Heart left ventricle (tissue), 16 donors: ENCODE measurements at regions not wholly inside any gene's neighbourhood (a gene's known extent, or its start where the extent isn't known, plus 50 kb on each side); places are given as distances from the start of the nearest gene placed in this dataset.

Experiments
- ATAC-seq, 4 donors: fragments of 200-7000 bp; cut with Tn5 transposase; one replicate each; pipeline ENCODE4 v1.9.1; 2020 to 2022; ENCODE audit warnings: moderate library complexity in 4 of 4, mild to moderate bottlenecking in 3 of 4, moderate number of reproducible peaks in 1 of 4
- DNase-seq, 5 donors: peaks; one replicate each; pipeline ENCODE4 v3.0.0-alpha.2; 2020
- H3K27ac ChIP-seq, 12 donors: fragments of 200-600 bp; sonication (generic) in 4 of 12; one replicate each; pipeline versions ENCODE4 v1.5.0 to v1.8.0; 2016 to 2022; ENCODE audit warnings: mild to moderate bottlenecking in 2 of 12
- H3K27me3 ChIP-seq, 9 donors: fragments of 200-600 bp; sonication (generic) in 2 of 9; one replicate each; pipeline versions ENCODE4 v1.5.1 to v1.8.0; 2016 to 2022; ENCODE audit warnings: mild to moderate bottlenecking in 3 of 9
- H3K36me3 ChIP-seq, 9 donors: fragments of 200-600 bp; sonication (generic) in 2 of 9; one replicate each; pipeline versions ENCODE4 v1.5.0 to v1.8.0; 2018 to 2022; ENCODE audit warnings: mild to moderate bottlenecking in 2 of 9
- H3K4me1 ChIP-seq, 12 donors: fragments of 200-600 bp; sonication (generic) in 4 of 12; one replicate each; pipeline versions ENCODE4 v1.5.0 to v1.8.0; 2016 to 2022; ENCODE audit warnings: mild to moderate bottlenecking in 3 of 12
- H3K4me3 ChIP-seq, 12 donors: fragments of 200-600 bp; sonication (generic) in 4 of 12; one replicate each; pipeline versions ENCODE4 v1.5.0 to v1.8.0; 2017 to 2022; ENCODE audit warnings: mild to moderate bottlenecking in 9 of 12, moderate library complexity in 4 of 12
- H3K9me3 ChIP-seq, 12 donors: fragments of 200-600 bp; sonication (generic) in 4 of 12; one replicate each; pipeline versions ENCODE4 v1.5.0 to v1.8.0; 2016 to 2022; ENCODE audit warnings: mild to moderate bottlenecking in 1 of 12
- CTCF ChIP-seq, 12 donors: fragments of 200-600 bp; sonication (generic) in 4 of 12; IDR thresholded peaks; one replicate each; pipeline versions ENCODE4 v1.5.0 to v1.8.0; 2018 to 2022; ENCODE audit warnings: antibody characterized with exemption in 12 of 12, mild to moderate bottlenecking in 5 of 12
- POLR2A ChIP-seq, 2 donors: fragments of 450-650 bp; IDR thresholded peaks; one replicate each; pipeline ENCODE4 v1.6.1; 2017; ENCODE audit warnings: antibody characterized with exemption in 2 of 2, mild to moderate bottlenecking in 2 of 2, moderate library complexity in 2 of 2
- WGBS, 4 donors: extraction: QIAGEN DNeasy Blood & Tissue Kit in 2 of 4; methylation state at CpG; one replicate each; pipeline versions ENCODE4 v1.1.5 to v1.1.7; 2013 to 2018; 5-methylcytosine and 5-hydroxymethylcytosine counted together
- intact Hi-C, 10 donors: fragments of 100-400 bp; cut with DNase I; formaldehyde crosslinking; loops; one replicate each; pipeline versions ENCODE4 v1.11.1 to v1.14.2; 2022
- donor health status: ischemic (EF 13 %, LVEDD 7.1; RV severe dilation, severe dysfunction).
- donor health status: healthy with polysubstance abuse.
- donor health status: DM: no; HTN: yes; CAD: no.
- donor health status: DM: no; HTN: no; CAD: no.
- donor health status: ischemic (EF 25% LVEDD 6.9; RV normal size, moderate dysfunction).
- donor health status: ischemic (EF 25% LVEDD 5.7; RV mildly dilated, moderate dysfunction).
- donor health status: healthy.
- donor health status: DM: yes; HTN: yes; CAD: no.
- donor health status: ischemic (EF 35%, LVEDD 5.7; RV mildly dilated, moderate dysfunction).
- donor health status: nonischemic (EF 11% LVEDD 7.7; RV severe dilation, severe dysfunction).
- donor health status: DM: yes; HTN: yes; CAD: no.
- donor health status: PGD.
- donor health status: ischemic (EF 29% LVEDD 5.4; RV normal size, mild dysfunction).
- donor health status: nonischemic (EF 23%, LVEDD 6.1; RV moderate dilation, normal function).

- WGBS, 4 donors: 76 to 85% (median 83%) methylated on average over 5 of the region's 5 CpGs
These were observed 260.9 kb upstream of the HES1 start for GRCh38 chr3:193874997-193875593.

GRCh38 chr3:193875601-193876321 is 260.2 kb upstream of the HES1 start:
- Histone ChIP-seq H3K9me3 (no peaks in the 10 kb centered on the region), H3K27ac (no peak overlapping the region), H3K27me3 (peaks cover 0 to 10% (median 0%) of the 10 kb centered on the region in 9 donors), H3K36me3 (no peaks in the 10 kb centered on the region), H3K4me3 (no peak overlapping the region), H3K4me1 (peaks cover 0 to 4% (median 0%) of the 10 kb centered on the region in 12 donors)
- intact Hi-C loops: no loop called here
- no peak for TF ChIP-seq POLR2A (IDR thresholded peaks at IDR 0.05)
- no peak for TF ChIP-seq CTCF (IDR thresholded peaks at IDR 0.05)
- no peak for DNase-seq
- WGBS, 4 donors: 73 to 93% (median 89%) methylated on average over 4 to 5 of the region's 5 CpGs
- no peak for ATAC-seq

More at GRCh38 chr3:193874997-193875593, 260.9 kb upstream of the HES1 start:
- intact Hi-C loops: no loop called here
- Histone ChIP-seq H3K27ac (no peak overlapping the region), H3K4me3 (no peak overlapping the region), H3K36me3 (no peaks in the 10 kb centered on the region), H3K4me1 (peaks cover 0 to 6% (median 0%) of the 10 kb centered on the region in 12 donors), H3K27me3 (peaks cover 0 to 17% (median 0%) of the 10 kb centered on the region in 9 donors), H3K9me3 (no peaks in the 10 kb centered on the region)
- no peak for TF ChIP-seq POLR2A (IDR thresholded peaks at IDR 0.05)
- no peak for TF ChIP-seq CTCF (IDR thresholded peaks at IDR 0.05)
- ATAC-seq (peak in 1 of 4 donors; percentile 47), DNase-seq (no peak)

GRCh38 chr3:193879099-193879863 is 256.7 kb upstream of the HES1 start:
- Histone ChIP-seq H3K36me3 (no peaks in the 10 kb centered on the region), H3K4me3 (no peak overlapping the region), H3K4me1 (peaks cover 0 to 4% (median 0%) of the 10 kb centered on the region in 12 donors), H3K9me3 (no peaks in the 10 kb centered on the region), H3K27ac (no peak overlapping the region), H3K27me3 (peaks cover 0 to 6% (median 0%) of the 10 kb centered on the region in 9 donors)
- TF ChIP-seq CTCF (IDR thresholded peaks at IDR 0.05) (no peak), POLR2A (IDR thresholded peaks at IDR 0.05) (no peak)
- intact Hi-C loops: no loop called here
- no peak for ATAC-seq
- WGBS, 4 donors: 85 to 89% (median 87%) methylated on average over 13 of the region's 13 CpGs
- no peak for DNase-seq

- Histone ChIP-seq H3K27ac (no peak overlapping the region), H3K27me3 (peaks cover 0 to 6% (median 0%) of the 10 kb centered on the region in 9 donors), H3K4me1 (peaks cover 0 to 2% (median 0%) of the 10 kb centered on the region in 12 donors), H3K4me3 (no peak overlapping the region), H3K36me3 (no peaks in the 10 kb centered on the region), H3K9me3 (no peaks in the 10 kb centered on the region)
- no peak for TF ChIP-seq CTCF (IDR thresholded peaks at IDR 0.05)
- TF ChIP-seq POLR2A (IDR thresholded peaks at IDR 0.05): no peak
- intact Hi-C loops: no loop called here
- no peak for ATAC-seq
- DNase-seq: no peak
- 76 to 90% (median 80%) methylated on average over 1 of the region's 1 CpG for WGBS, 4 donors
These were observed 256.1 kb upstream of the HES1 start for GRCh38 chr3:193879864-193880242.
